Bronchial epithelial cell (primary cell): ENCODE measurements at regions not wholly inside any gene's neighbourhood (a gene's known extent, or its start where the extent isn't known, plus 50 kb on each side); places are given as distances from the start of the nearest gene placed in this dataset.
A peak's percentile ranks its signal among the peaks of the same experiment; 100 is the strongest.

Experiments used
- DNase-seq: peaks from one replicate; pipeline ENCODE4 v3.0.0-alpha.2; 2010; ENCODE audit warnings: low read depth
- FAIRE-seq: peaks from 2 replicates; lab custom pipeline; 2011; peaks lifted over from hg19 to GRCh38; lab: Jason Lieb, UNC
- H3K27me3 ChIP-seq: 2 replicates; pipeline ENCODE4 v1.5.1; 2011; ENCODE audit warnings: low read length; ENCODE audit not compliant: control insufficient read depth, insufficient read depth
- H3K36me3 ChIP-seq: 2 replicates; pipeline ENCODE4 v1.5.1; 2011; ENCODE audit warnings: low read length; ENCODE audit not compliant: control insufficient read depth, insufficient read depth
- H3K4me3 ChIP-seq: 2 replicates; pipeline ENCODE4 v1.5.1; 2011; ENCODE audit warnings: mild to moderate bottlenecking, low read depth, low read length, control low read depth
- TF ChIP-seq, protein P1 (sequence below): IDR thresholded peaks from 2 replicates; pipeline ENCODE4 v1.5.1; 2011; ENCODE audit warnings: mild to moderate bottlenecking, moderate library complexity, low read length, control low read depth, inconsistent platforms; ENCODE audit not compliant: insufficient read depth, severe bottlenecking

DNA sequence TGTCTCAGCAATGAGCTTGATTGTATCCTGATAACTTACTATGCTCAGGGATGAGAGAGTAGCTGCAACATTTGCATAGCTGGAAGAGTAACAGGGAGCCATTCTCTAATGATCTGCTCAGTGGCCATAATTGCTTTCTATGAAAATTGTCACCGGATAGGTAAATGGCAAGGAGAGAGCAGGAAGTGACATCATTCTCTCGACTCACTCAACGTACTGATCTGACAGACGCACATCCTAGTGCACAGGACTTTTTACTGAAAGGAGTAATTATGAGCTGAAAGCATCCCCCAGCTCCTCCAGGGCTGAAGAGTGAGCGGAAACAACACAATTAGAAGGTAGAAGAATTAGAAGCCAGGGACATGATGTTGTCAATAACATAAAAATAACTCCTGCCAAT, 71.8 kb downstream of the IRX5 start:
- TF ChIP-seq, protein P1, sequence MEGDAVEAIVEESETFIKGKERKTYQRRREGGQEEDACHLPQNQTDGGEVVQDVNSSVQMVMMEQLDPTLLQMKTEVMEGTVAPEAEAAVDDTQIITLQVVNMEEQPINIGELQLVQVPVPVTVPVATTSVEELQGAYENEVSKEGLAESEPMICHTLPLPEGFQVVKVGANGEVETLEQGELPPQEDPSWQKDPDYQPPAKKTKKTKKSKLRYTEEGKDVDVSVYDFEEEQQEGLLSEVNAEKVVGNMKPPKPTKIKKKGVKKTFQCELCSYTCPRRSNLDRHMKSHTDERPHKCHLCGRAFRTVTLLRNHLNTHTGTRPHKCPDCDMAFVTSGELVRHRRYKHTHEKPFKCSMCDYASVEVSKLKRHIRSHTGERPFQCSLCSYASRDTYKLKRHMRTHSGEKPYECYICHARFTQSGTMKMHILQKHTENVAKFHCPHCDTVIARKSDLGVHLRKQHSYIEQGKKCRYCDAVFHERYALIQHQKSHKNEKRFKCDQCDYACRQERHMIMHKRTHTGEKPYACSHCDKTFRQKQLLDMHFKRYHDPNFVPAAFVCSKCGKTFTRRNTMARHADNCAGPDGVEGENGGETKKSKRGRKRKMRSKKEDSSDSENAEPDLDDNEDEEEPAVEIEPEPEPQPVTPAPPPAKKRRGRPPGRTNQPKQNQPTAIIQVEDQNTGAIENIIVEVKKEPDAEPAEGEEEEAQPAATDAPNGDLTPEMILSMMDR = no peak
- H3K4me3 ChIP-seq = no peak overlapping the region
- no peaks in the 10 kb centered on the region for H3K36me3 ChIP-seq
- no peaks in the 10 kb centered on the region for H3K27me3 ChIP-seq
- FAIRE-seq (no peak), DNase-seq (peak; percentile 1)

DNA sequence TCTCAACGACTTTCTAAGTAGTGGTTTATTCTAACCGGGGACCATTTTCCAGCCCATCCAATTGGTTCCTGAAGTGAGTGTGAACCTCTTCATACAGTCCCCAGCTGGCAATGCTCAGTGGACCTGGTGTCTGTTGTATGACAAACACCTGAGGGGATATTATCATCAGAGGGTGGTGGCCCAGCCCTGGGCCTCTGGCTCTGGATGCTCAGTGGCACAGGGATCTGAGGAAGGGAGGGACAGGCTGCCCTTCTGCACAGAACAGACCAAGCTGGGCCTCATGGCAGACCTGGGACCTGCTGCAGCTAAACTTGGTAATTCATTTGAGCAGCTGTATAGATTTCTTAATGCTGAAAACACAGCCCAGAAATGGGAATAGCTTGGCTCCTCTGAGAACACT, 72.6 kb downstream of the IRX5 start:
- TF ChIP-seq, protein P1 = no peak
- no peak for FAIRE-seq
- H3K27me3 ChIP-seq = no peaks in the 10 kb centered on the region
- H3K36me3 ChIP-seq = no peaks in the 10 kb centered on the region
- DNase-seq = no peak
- no peak overlapping the region for H3K4me3 ChIP-seq

DNA sequence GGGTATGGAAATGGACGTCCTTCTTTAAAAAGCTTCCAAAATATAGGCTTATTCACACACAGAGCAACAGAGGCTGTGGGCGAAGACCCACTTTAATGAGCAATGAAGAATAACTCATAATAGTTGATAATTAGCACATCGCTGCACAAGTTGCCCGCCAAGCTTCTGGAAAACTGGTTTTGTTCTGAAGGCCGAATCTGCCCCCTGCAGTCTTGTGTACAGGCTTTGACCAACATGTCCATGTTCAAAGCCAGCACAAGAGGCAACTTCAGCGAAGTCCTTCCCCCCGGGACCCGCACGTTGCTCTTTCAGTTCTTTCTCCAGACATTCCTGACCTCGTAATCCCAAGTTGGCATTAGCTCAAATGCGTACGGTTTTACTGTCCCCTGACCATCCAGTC, 73.3 kb downstream of the IRX5 start:
- Histone ChIP-seq H3K4me3 (no peak overlapping the region), H3K27me3 (no peaks in the 10 kb centered on the region), H3K36me3 (no peaks in the 10 kb centered on the region)
- no peak for FAIRE-seq
- TF ChIP-seq, protein P1 = no peak
- DNase-seq = no peak

DNA sequence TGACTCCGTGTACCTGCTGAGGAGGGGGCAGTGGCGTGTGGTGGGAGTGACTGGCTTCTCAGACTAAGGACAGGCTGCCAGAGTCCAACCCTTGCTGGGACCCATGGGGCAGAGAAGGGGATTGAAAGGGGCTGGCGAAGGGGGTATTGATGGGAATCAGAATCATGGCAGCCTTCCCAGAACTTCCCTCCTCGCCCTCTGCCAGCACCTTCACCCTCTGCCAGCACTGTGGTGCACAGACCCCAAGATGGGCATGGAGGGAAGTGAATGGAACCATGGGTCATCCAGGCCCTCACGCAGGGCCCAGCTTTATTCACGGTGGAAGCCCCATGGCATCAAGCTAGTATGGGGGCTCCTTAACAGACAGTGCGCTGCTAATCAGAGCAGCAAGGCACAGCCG, 76.8 kb downstream of the IRX5 start:
- TF ChIP-seq, protein P1 = no peak
- DNase-seq (no peak), FAIRE-seq (no peak)
- Histone ChIP-seq H3K4me3 (no peak overlapping the region), H3K27me3 (no peaks in the 10 kb centered on the region), H3K36me3 (no peaks in the 10 kb centered on the region)

DNA sequence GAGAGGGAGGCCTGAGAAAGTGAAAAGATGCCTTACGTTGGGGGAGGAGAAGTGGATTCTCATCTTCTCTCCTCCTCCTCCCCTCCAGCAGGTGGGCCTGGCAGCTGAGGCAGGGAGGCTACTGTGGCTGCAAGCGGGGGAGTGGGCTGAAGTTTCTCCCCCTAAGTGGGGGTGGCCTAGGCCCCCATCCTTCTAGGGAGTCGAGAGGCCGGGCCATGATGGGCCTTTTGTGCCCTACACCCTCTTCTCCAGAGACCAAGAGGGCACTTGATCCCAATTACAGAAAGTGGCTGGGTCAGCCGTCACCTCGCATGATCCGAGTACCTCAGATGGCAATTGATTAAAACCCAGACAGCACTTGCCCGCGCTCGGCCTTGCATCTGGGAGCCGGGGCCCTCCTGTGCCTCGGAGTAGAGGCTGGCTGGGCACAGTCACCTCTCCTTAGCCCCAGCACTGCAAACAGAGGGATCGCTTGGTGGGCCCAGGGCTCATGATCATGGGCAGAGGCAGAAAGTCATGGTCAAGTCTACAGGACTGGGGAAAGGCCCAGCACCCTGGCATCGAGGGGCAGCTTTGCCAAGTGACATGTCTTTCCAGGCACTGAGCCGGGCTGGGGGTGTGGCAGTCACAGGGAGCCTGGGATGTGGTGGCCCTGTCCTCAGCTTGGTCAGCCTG, 78.3 kb downstream of the IRX5 start:
- FAIRE-seq (no peak), DNase-seq (no peak)
- Histone ChIP-seq H3K36me3 (no peaks in the 10 kb centered on the region), H3K4me3 (no peak overlapping the region), H3K27me3 (no peaks in the 10 kb centered on the region)
- TF ChIP-seq, protein P1 = no peak

DNA sequence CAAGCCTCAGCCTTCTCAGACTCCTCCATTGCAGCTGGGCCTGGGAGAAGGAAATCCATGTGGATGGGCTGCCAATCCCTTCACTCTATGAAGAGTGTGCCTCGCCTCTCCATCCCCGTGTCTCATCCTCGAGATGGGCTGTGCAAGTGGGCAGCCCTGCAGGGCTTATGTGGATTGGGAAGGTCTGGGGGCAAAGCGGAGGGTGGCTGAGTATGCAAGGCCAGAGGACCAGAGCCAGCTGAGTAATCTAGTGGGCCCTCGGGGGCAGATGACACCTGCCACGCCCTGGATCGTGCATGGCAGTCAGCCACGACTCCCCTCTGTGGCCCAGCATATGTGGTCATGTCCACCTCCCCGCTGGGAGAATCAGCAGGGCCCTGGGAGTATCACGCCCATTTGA, 78.9 kb downstream of the IRX5 start:
- no peaks in the 10 kb centered on the region for H3K27me3 ChIP-seq
- TF ChIP-seq, protein P1 = no peak
- FAIRE-seq (no peak), DNase-seq (no peak)
- no peak overlapping the region for H3K4me3 ChIP-seq
- no peaks in the 10 kb centered on the region for H3K36me3 ChIP-seq
